A204.1 (cell line): ENCODE measurements at regions not wholly inside any gene's neighbourhood (a gene's known extent, or its start where the extent isn't known, plus 50 kb on each side); places are given as distances from the start of the nearest gene placed in this dataset.

ENCODE experiments used
- FAIRE-seq: peaks from 2 replicates; lab custom pipeline; 2012; peaks lifted over from hg19 to GRCh38; lab: Jason Lieb, UNC

GRCh38 chr4:14807856-14808255 lies 194.4 kb upstream of the CPEB2 start:
- FAIRE-seq = no peak

- no peak for FAIRE-seq
Measured at GRCh38 chr4:14809203-14809602, 193.1 kb upstream of the CPEB2 start.

- no peak for FAIRE-seq
Measured at GRCh38 chr4:14810121-14810520, 192.2 kb upstream of the CPEB2 start.

GRCh38 chr4:14810568-14810967 lies 191.7 kb upstream of the CPEB2 start:
- FAIRE-seq = no peak

GRCh38 chr4:14812101-14812500 lies 190.2 kb upstream of the CPEB2 start:
- FAIRE-seq = no peak

GRCh38 chr4:14816623-14817261 lies 185.5 kb upstream of the CPEB2 start:
- FAIRE-seq = no peak

- FAIRE-seq = no peak
Measured at GRCh38 chr4:14824189-14824588, 178.1 kb upstream of the CPEB2 start.

- FAIRE-seq = no peak
Measured at GRCh38 chr4:14827111-14827510, 175.2 kb upstream of the CPEB2 start.

- FAIRE-seq = no peak
Measured at GRCh38 chr4:14829795-14830194, 172.5 kb upstream of the CPEB2 start.

- FAIRE-seq = no peak
Measured at GRCh38 chr4:14831416-14831815, 170.9 kb upstream of the CPEB2 start.

GRCh38 chr4:14833053-14833452 lies 169.2 kb upstream of the CPEB2 start:
- no peak for FAIRE-seq

- no peak for FAIRE-seq
Measured at GRCh38 chr4:14834382-14834781, 167.9 kb upstream of the CPEB2 start.

GRCh38 chr4:14835288-14835687 lies 167.0 kb upstream of the CPEB2 start:
- no peak for FAIRE-seq

GRCh38 chr4:14835708-14836425 lies 166.4 kb upstream of the CPEB2 start:
- no peak for FAIRE-seq

GRCh38 chr4:14837860-14838259 lies 164.4 kb upstream of the CPEB2 start:
- no peak for FAIRE-seq

GRCh38 chr4:14841801-14842768 lies 160.2 kb upstream of the CPEB2 start:
- FAIRE-seq = no peak

- no peak for FAIRE-seq
Measured at GRCh38 chr4:14842964-14843630, 159.2 kb upstream of the CPEB2 start.

GRCh38 chr4:14844061-14844460 lies 158.2 kb upstream of the CPEB2 start:
- FAIRE-seq = no peak

GRCh38 chr4:14848229-14848628 lies 154.1 kb upstream of the CPEB2 start:
- no peak for FAIRE-seq

GRCh38 chr4:14850455-14851097 lies 151.7 kb upstream of the CPEB2 start:
- no peak for FAIRE-seq

GRCh38 chr4:14853176-14853943 lies 148.9 kb upstream of the CPEB2 start:
- FAIRE-seq = no peak
